HT1080 (cell line): ENCODE measurements at regions not wholly inside any gene's neighbourhood (a gene's known extent, or its start where the extent isn't known, plus 50 kb on each side); places are given as distances from the start of the nearest gene placed in this dataset.

ENCODE experiments used
- DNase-seq: peaks from one replicate; pipeline ENCODE4 v3.0.0-alpha.2; 2015; ENCODE audit warnings: low read depth

GRCh38 chr9:2495221-2496005 lies 126.2 kb upstream of the VLDLR start:
- DNase-seq, result no peak

GRCh38 chr9:2496169-2496568 lies 125.4 kb upstream of the VLDLR start:
- no peak for DNase-seq

GRCh38 chr9:2496934-2497333 lies 124.7 kb upstream of the VLDLR start:
- DNase-seq, result no peak

- no peak for DNase-seq
Measured at GRCh38 chr9:2497666-2498400, 123.8 kb upstream of the VLDLR start.

- DNase-seq, result no peak
Measured at GRCh38 chr9:2502210-2502609, 119.4 kb upstream of the VLDLR start.

- peak; percentile 36 for DNase-seq
Measured at GRCh38 chr9:2502760-2503159, 118.8 kb upstream of the VLDLR start.

- no peak for DNase-seq
Measured at GRCh38 chr9:2506321-2506720, 115.3 kb upstream of the VLDLR start.

GRCh38 chr9:2523591-2523990 lies 98.0 kb upstream of the VLDLR start:
- no peak for DNase-seq

- no peak for DNase-seq
Measured at GRCh38 chr9:2524601-2525000, 97.0 kb upstream of the VLDLR start.

GRCh38 chr9:2525147-2525546 lies 96.4 kb upstream of the VLDLR start:
- no peak for DNase-seq

- DNase-seq, result no peak
Measured at GRCh38 chr9:2526071-2526828, 95.3 kb upstream of the VLDLR start.

GRCh38 chr9:2531481-2531880 lies 90.1 kb upstream of the VLDLR start:
- DNase-seq, result no peak

GRCh38 chr9:2536511-2536910 lies 85.1 kb upstream of the VLDLR start:
- DNase-seq, result no peak

- peak; percentile 6 for DNase-seq
Measured at GRCh38 chr9:2545881-2546490, 75.6 kb upstream of the VLDLR start.

GRCh38 chr9:2555899-2556600 lies 65.5 kb upstream of the VLDLR start:
- DNase-seq, result peak; percentile 55

- no peak for DNase-seq
Measured at GRCh38 chr9:2557693-2558092, 63.9 kb upstream of the VLDLR start.

- DNase-seq, result peak; percentile 91
Measured at GRCh38 chr9:2559192-2560152, 62.1 kb upstream of the VLDLR start.

GRCh38 chr9:2560180-2560579 lies 61.4 kb upstream of the VLDLR start:
- no peak for DNase-seq

- no peak for DNase-seq
Measured at GRCh38 chr9:2565676-2566340, 55.8 kb upstream of the VLDLR start.
